ENCODE measurements at regions not wholly inside any gene's neighbourhood (a gene's known extent, or its start where the extent isn't known, plus 50 kb on each side); places are given as distances from the start of the nearest gene placed in this dataset.

GRCh38 chrX:39067866-39068265, 266.6 kb downstream of the MID1IP1 start:
- Histone ChIP-seq H2AFZ (replicated peaks; ENCODE audit: low read length, poor library complexity) (no peak overlapping the region), H2AK9ac (replicated peaks; ENCODE audit: low read depth, low read length, poor library complexity) (no peak overlapping the region), H2BK120ac (ENCODE audit: low read depth, low read length) (no peak overlapping the region), H3K36me3 (ENCODE audit: control insufficient read depth, insufficient read depth, low read length) (no peaks in the 10 kb centered on the region), H2BK5ac (ENCODE audit: low read depth, low read length, poor library complexity, severe bottlenecking) (no peak overlapping the region), H3K9me1 (ENCODE audit: insufficient read depth, low read length) (no peaks in the 10 kb centered on the region), H4K91ac (ENCODE audit: insufficient read depth, low read depth, low read length) (no peak overlapping the region), H3K56ac (ENCODE audit: extremely low read depth, insufficient read depth, low read length) (no peak overlapping the region), H2AK5ac (ENCODE audit: low read depth, low read length) (no peak overlapping the region), H3K9me3 (ENCODE audit: control insufficient read depth, insufficient read depth, low read length) (peaks cover 4% of the 10 kb centered on the region; the same call in 1 of the 2 replicates), H3K27ac (ENCODE audit: insufficient read depth, low read length) (no peak overlapping the region), H3K27me3 (ENCODE audit: control insufficient read depth, insufficient read depth, low read length) (peaks cover 13% of the 10 kb centered on the region), H3K4me3 (ENCODE audit: insufficient read depth, low read depth, low read length) (no peak overlapping the region), H3K4me1 (ENCODE audit: control insufficient read depth, insufficient read depth, low read length) (no peaks in the 10 kb centered on the region), H3K79me1 (ENCODE audit: low read depth in 1 of 2, low read length in 2 of 2) (no peaks in the 10 kb centered on the region), H3K23ac (ENCODE audit: low read depth, low read length) (no peak overlapping the region), H3K14ac (replicated peaks; ENCODE audit: low read depth, low read length) (no peak overlapping the region), H3K4me2 (ENCODE audit: low read depth, low read length) (no peak overlapping the region), H4K20me1 (ENCODE audit: insufficient read depth, low read length) (no peaks in the 10 kb centered on the region), H2BK20ac (ENCODE audit: low read depth, low read length) (no peak overlapping the region), H4K5ac (ENCODE audit: low read depth, low read length) (no peak overlapping the region), H4K8ac (ENCODE audit: low read depth in 2 of 2, low read length in 2 of 2) (no peak overlapping the region), H3K4ac (ENCODE audit: low read depth, low read length) (no peak overlapping the region), H3K18ac (ENCODE audit: low read depth, low read length) (no peak overlapping the region), H2BK15ac (ENCODE audit: low read depth, low read length) (no peak overlapping the region), H3K9ac (ENCODE audit: low read depth, low read length) (no peak overlapping the region)
- DNase-seq (no peak), ATAC-seq (ENCODE audit: low read depth) (no peak)
- BruUV-seq (replicated peaks), result no TSS peak
- TF ChIP-seq MAZ (IDR thresholded peaks at IDR 0.05; ENCODE audit: borderline replicate concordance, low read depth, low read length) (no peak), FOS (IDR thresholded peaks at IDR 0.05; ENCODE audit: low read depth, low read length) (no peak), SMC3 (IDR thresholded peaks at IDR 0.05; ENCODE audit: low read depth, low read length) (no peak), CTCF (conservative IDR thresholded peaks at IDR 0.05; ENCODE audit: low read depth, low read length) (no peak), USF2 (IDR thresholded peaks at IDR 0.05; ENCODE audit: low read depth, low read length) (no peak), MXI1 (IDR thresholded peaks at IDR 0.05; ENCODE audit: borderline replicate concordance, low read depth, low read length) (no peak), BHLHE40 (IDR thresholded peaks at IDR 0.05; ENCODE audit: low read depth, low read length) (no peak), POLR2A (IDR thresholded peaks at IDR 0.05; ENCODE audit: low read depth, low read length) (no peak), RAD21 (IDR thresholded peaks at IDR 0.05; ENCODE audit: low read length) (no peak)
- no CpG with 5 or more reads among the region's 5 CpGs for WGBS, 2 experiments (ENCODE audit: extremely low coverage in 2 of 2, insufficient read length in 1 of 2)
- dilution Hi-C loops (cut with HindIII; ENCODE audit: low sequenced_read_pairs, unreplicated experiment), result no loop called here
- in situ Hi-C loops (cut with MboI; ENCODE audit: low sequenced_read_pairs), result no loop called here
- intact Hi-C loops (cut with micrococcal nuclease), result no loop called here
- POLR2A ChIA-PET (ENCODE audit: unreplicated experiment), result no interaction called here
- CTCF ChIA-PET, result interaction anchor here (0.6 kb wide), 1 partner anchor 84 kb away, joined by 3 read pairs; no protein-coding TSS in a partner anchor

Measured in IMR-90 (cell line).